Testis (tissue), 2 donors: ENCODE measurements at regions not wholly inside any gene's neighbourhood (a gene's known extent, or its start where the extent isn't known, plus 50 kb on each side); places are given as distances from the start of the nearest gene placed in this dataset.

Source experiments
- DNase-seq: peaks from one replicate; pipeline ENCODE4 v3.0.0-alpha.2; 2019
- H3K27ac ChIP-seq, 2 donors: fragments of 200-600 bp; sonication (generic); one replicate each; pipeline ENCODE4 v1.5.1; 2019
- H3K27me3 ChIP-seq: fragments of 200-600 bp; sonication (generic); one replicate; pipeline ENCODE4 v1.5.1; 2019
- H3K36me3 ChIP-seq: fragments of 200-600 bp; sonication (generic); one replicate; pipeline ENCODE4 v1.5.1; 2017; ENCODE audit warnings: low read depth; ENCODE audit errors: missing control alignments
- H3K4me1 ChIP-seq: fragments of 200-600 bp; sonication (generic); one replicate; pipeline ENCODE4 v1.5.1; 2019
- H3K4me3 ChIP-seq, 2 donors: fragments of 200-600 bp; sonication (generic); one replicate each; pipeline ENCODE4 v1.5.1; 2017 to 2019
- H3K9me3 ChIP-seq: fragments of 200-600 bp; sonication (generic); one replicate; pipeline ENCODE4 v1.5.1; 2017
- CTCF ChIP-seq, 3 experiments: fragments of 450-650 bp in 2 of 3; fragments of 200-600 bp in 1 of 3; sonication (generic) in 1 of 3; IDR thresholded peaks; one replicate each; pipeline ENCODE4 v1.5.1; 2016 to 2019; ENCODE audit warnings: antibody characterized with exemption in 3 of 3, mild to moderate bottlenecking in 2 of 3, moderate library complexity in 1 of 3
- POLR2A ChIP-seq: fragments of 450-650 bp; IDR thresholded peaks from one replicate; pipeline ENCODE4 v1.6.1; 2017; ENCODE audit warnings: antibody characterized with exemption, mild to moderate bottlenecking, moderate library complexity
- WGBS, 2 donors: methylation state at CpG; one replicate each; pipeline ENCODE4 v1.1.5; 2018; 5-methylcytosine and 5-hydroxymethylcytosine counted together
- intact Hi-C: fragments of 100-400 bp; cut with DNase I; formaldehyde crosslinking; loops from one replicate; pipeline ENCODE4 v1.15.1; 2023; ENCODE audit warnings: low total_unique reads

- intact Hi-C loops, result no loop called here
- Histone ChIP-seq H3K4me1 (no peaks in the 10 kb centered on the region), H3K4me3 (no peak overlapping the region), H3K9me3 (no peaks in the 10 kb centered on the region), H3K27ac (no peak overlapping the region), H3K27me3 (no peaks in the 10 kb centered on the region), H3K36me3 (no peaks in the 10 kb centered on the region)
- TF ChIP-seq CTCF (IDR thresholded peaks at IDR 0.05), result no peak
- TF ChIP-seq POLR2A, result no peak
- no peak for DNase-seq
- WGBS, 2 donors, result 70 to 96% methylated on average over 1 to 3 of the region's 3 CpGs
Measured at GRCh38 chr5:12488161-12488560, 583.9 kb upstream of the CTNND2 start.

GRCh38 chr5:12480487-12480886 lies 576.2 kb upstream of the CTNND2 start:
- Histone ChIP-seq H3K36me3 (no peaks in the 10 kb centered on the region), H3K27ac (no peak overlapping the region), H3K9me3 (no peaks in the 10 kb centered on the region), H3K27me3 (no peaks in the 10 kb centered on the region), H3K4me1 (no peaks in the 10 kb centered on the region), H3K4me3 (no peak overlapping the region)
- WGBS, 2 donors, result 85 to 88% methylated on average over 3 of the region's 3 CpGs
- no peak for DNase-seq
- TF ChIP-seq CTCF (IDR thresholded peaks at IDR 0.05) (no peak), POLR2A (no peak)
- intact Hi-C loops, result no loop called here

- Histone ChIP-seq H3K9me3 (no peaks in the 10 kb centered on the region), H3K4me1 (no peaks in the 10 kb centered on the region), H3K27me3 (no peaks in the 10 kb centered on the region), H3K4me3 (no peak overlapping the region), H3K36me3 (no peaks in the 10 kb centered on the region), H3K27ac (no peak overlapping the region)
- intact Hi-C loops, result no loop called here
- DNase-seq, result no peak
- TF ChIP-seq POLR2A (no peak), CTCF (IDR thresholded peaks at IDR 0.05) (no peak)
- 85 to 89% methylated on average over 2 of the region's 2 CpGs for WGBS, 2 donors
Measured at GRCh38 chr5:12477554-12477953, 573.3 kb upstream of the CTNND2 start.

- WGBS, 2 donors, result 95 to 100% methylated on average over 2 to 4 of the region's 4 CpGs
- peaks cover 4% of the 10 kb centered on the region for H3K4me1 ChIP-seq
- H3K4me3 ChIP-seq, result no peak overlapping the region
- no peaks in the 10 kb centered on the region for H3K27me3 ChIP-seq
- TF ChIP-seq CTCF (IDR thresholded peaks at IDR 0.05), result no peak
- TF ChIP-seq POLR2A, result no peak
- intact Hi-C loops, result no loop called here
- H3K9me3 ChIP-seq, result no peaks in the 10 kb centered on the region
- no peak overlapping the region for H3K27ac ChIP-seq
- no peak for DNase-seq
- no peaks in the 10 kb centered on the region for H3K36me3 ChIP-seq
Measured at GRCh38 chr5:12467799-12468198, 563.6 kb upstream of the CTNND2 start.

- 75 to 79% methylated on average over 8 of the region's 8 CpGs for WGBS, 2 donors
- intact Hi-C loops, result no loop called here
- TF ChIP-seq POLR2A, result no peak
- no peak for TF ChIP-seq CTCF (IDR thresholded peaks at IDR 0.05)
- no peaks in the 10 kb centered on the region for H3K4me1 ChIP-seq
- H3K4me3 ChIP-seq, result no peak overlapping the region
- H3K27ac ChIP-seq, result no peak overlapping the region
- no peaks in the 10 kb centered on the region for H3K36me3 ChIP-seq
- DNase-seq, result no peak
- no peaks in the 10 kb centered on the region for H3K9me3 ChIP-seq
- H3K27me3 ChIP-seq, result no peaks in the 10 kb centered on the region
Measured at GRCh38 chr5:12460493-12461261, 556.4 kb upstream of the CTNND2 start.
